HCEC 1CT (cell line): ENCODE measurements at regions not wholly inside any gene's neighbourhood (a gene's known extent, or its start where the extent isn't known, plus 50 kb on each side); places are given as distances from the start of the nearest gene placed in this dataset.

Source experiments
- DNase-seq: peaks from one replicate; pipeline ENCODE4 v3.0.0-alpha.2; 2017

GRCh38 chr12:113651662-113652061 lies 180.0 kb upstream of the LHX5 start:
- no peak for DNase-seq

DNA sequence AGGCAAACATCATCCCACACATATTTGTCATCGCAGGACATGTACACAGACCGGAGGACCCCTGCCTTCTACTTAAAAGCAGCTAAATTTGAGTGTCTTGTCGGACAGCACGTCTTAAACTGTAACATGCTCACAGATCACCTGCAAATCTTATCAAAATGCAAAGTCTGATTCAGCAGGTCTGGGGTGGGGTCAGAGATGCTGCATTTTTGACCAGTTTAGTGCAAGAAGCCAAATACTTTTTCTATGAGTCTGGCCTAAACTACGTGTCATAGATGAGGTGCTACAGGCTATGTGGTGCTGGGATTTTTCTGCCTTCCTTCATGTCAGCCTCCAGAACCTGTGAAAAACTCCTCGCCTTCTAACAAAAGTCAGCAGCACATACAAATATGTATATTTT lies 178.8 kb upstream of the LHX5 start:
- no peak for DNase-seq

DNA sequence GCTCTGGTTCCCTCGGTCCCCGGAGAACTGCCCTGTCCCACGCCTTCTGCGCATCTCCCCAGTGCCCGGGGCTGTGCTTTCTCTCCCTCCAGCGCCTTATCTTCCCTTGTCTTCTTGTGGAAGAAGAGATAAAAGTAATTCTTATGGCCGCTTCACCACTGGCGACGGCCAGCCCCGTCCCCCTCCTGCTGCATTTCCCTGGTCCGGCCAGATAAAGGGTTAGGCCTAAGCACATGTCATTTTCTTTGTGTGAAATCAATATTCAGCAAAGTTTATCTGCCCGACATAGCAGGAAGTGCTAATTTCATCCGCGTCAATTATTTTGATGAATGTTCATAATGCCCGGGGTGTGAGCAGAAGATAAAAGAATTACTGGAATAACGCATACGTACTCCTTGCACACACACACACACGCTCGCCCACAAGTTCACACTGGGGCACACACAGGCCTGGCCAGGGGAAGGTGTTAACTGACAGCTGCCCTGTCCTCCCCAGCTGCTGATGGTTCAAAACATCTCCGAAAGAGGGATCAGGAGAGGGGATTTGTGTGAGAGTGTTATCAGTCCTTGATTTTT lies 177.7 kb upstream of the LHX5 start:
- DNase-seq: no peak

GRCh38 chr12:113647048-113647447 lies 175.4 kb upstream of the LHX5 start:
- DNase-seq: no peak

GRCh38 chr12:113645603-113646002 lies 173.9 kb upstream of the LHX5 start:
- DNase-seq: no peak

- DNase-seq: no peak
These were observed 173.5 kb upstream of the LHX5 start for GRCh38 chr12:113645183-113645582.

- DNase-seq: no peak
These were observed 171.7 kb upstream of the LHX5 start for GRCh38 chr12:113643177-113643974.

DNA sequence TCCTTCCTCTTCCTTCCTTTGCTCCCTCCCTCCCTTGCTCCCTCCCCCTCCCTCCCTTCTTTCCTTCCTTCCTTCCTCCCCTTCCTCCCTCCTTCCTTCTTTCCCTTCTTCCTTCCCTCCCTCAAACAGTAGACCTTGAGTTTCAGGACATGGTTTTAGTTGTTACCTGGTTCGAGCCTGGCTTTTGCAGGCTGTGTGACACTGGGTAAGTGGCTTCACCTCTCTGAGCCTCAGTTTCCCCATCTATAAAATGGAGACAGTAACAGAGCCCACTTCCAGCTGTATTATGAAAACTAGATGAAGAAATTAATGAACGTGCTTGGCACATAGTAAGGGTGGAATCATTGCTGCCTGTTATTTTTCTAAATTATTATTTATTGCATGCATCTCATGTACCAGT lies 171.0 kb upstream of the LHX5 start:
- DNase-seq: no peak

GRCh38 chr12:113642216-113642615 lies 170.5 kb upstream of the LHX5 start:
- DNase-seq: no peak

DNA sequence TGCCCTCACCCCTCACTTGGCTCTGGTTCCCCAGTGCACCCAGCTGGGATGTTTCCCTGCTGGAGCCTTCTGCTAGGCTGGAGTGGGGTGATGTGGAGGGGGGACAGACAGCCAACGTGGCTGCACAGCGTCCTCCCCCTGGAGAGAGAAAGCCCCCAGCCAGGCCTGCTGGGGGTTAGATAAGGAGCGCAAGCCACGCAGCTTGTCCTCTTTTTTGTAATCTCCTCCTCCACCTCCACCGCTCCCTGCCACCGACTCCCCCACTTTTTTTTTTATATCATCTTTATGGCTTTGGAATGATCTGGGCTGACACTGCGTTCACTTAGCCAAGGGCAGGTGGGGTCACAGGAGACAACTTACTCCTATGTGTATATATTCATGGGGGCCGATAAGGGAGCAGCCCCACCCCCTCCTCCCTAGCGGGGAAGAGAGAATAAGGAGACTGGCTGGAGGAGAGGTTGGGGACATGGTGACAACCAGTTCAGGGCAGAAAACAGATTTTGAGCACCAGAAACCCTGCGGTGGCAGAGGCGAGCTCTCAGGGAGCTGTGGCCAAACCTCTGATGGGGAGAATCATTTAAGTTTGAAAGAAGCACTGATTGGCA lies 169.9 kb upstream of the LHX5 start:
- no peak for DNase-seq

- DNase-seq: no peak
These were observed 169.2 kb upstream of the LHX5 start for GRCh38 chr12:113640837-113641236.

- DNase-seq: no peak
These were observed 167.8 kb upstream of the LHX5 start for GRCh38 chr12:113639474-113639873.

DNA sequence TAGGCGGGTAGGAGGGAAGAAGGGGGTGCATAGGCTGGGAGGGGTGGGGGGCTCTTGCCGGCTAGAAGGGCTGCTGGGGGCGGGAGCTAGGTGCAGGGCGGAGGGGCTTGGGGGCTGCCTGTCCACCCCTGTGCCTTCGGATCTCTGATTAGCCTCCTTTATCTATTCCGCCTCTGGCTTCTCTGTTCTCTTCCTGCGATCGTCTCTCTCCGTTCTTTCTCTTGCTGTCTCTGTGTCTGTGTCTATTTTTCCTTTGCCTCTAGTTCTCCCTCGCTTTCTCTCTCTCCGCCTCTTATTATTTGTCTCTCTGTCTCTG lies 166.7 kb upstream of the LHX5 start:
- no peak for DNase-seq

DNA sequence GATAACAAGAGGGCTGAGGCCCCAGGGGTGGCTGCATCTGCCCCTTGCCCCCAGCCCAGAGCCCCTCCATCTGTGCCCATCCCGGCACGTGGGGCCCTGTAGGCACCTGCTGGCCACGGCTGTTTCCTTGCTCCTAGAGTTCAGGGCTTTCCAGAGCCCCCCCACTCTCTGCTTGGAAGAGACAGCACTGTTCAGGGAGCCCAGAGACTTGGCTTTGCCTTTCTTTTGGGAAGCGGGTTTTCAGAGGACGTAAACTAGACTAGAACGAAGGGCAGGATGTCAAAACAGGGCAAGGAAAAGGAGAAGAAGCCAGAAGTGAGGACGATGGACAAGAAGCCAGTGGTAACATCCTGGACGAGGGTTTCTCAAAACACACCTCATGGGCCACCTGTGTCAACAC lies 163.3 kb upstream of the LHX5 start:
- DNase-seq: no peak

- no peak for DNase-seq
These were observed 162.8 kb upstream of the LHX5 start for GRCh38 chr12:113634474-113634873.

DNA sequence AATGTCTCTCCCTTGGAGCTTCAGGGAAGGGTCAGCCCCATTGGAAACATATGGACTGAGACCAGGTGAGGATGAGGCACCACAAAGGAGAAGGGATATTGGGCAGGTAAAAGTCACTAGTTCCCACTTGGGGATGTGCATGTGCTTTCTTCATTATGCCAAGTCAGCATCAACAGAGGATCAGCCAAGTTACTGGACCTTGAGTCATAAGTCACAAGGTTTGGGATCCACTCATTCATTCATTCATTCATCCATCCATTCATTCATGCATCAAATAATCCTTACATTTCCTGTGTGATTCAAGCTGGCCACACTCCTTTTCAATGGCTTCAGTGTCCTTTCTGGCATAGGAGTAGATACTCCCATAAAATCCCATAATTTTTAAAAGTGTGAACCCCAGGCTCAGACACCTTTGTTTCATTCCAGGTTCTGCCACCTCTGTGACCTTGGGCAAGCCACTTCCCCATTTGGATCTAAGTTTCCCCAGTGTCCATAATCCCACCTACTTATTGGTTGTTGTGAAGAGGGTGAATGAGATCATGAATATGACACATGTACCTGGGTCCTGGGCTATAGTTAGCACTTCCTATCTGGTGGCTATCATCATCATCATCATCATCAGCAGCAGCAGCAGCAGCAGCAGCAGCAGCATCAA lies 162.1 kb upstream of the LHX5 start:
- DNase-seq: no peak

- no peak for DNase-seq
These were observed 159.0 kb upstream of the LHX5 start for GRCh38 chr12:113630625-113631024.

DNA sequence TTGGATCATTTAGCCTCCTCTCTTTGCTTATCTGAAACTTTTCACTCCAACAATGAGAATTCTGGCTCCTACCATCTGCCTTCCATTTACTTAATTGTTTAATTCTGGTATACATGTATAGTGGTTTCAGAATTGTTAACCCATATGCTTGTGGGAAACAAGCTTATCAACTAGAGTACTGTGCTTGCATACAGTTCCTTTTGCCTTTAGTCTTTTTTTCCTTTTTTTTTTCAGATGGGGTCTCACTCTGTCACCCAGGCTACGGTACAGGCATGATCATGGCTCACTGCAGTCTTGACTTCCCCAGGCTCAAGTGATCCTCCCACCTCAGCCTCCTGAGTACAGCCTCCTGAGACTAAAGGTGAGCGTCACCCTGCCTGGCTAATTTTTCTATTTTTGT lies 153.8 kb upstream of the LHX5 start:
- DNase-seq: no peak

GRCh38 chr12:113622410-113622809 lies 150.7 kb upstream of the LHX5 start:
- DNase-seq: no peak

- no peak for DNase-seq
These were observed 148.8 kb upstream of the LHX5 start for GRCh38 chr12:113620437-113620976.

- no peak for DNase-seq
These were observed 147.5 kb upstream of the LHX5 start for GRCh38 chr12:113619202-113619601.

DNA sequence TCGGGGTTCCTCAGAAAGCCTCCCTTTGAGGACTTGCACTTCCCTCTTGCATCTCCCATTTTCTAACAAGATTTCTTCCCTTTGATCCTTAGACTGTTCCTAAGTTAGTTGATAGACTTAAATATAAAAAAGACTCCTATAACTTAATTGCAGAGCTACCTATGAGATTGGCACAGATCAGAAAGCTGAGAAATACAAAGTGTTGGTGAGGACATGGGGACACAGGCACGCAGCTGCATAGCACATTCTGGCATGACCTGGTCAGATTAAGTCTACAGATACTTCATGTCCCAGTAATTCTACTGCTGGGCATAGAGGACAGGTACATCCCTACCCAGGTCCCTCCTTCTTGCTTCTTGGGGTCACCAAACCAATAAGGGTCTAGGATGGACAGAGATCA lies 141.7 kb upstream of the LHX5 start:
- no peak for DNase-seq

- DNase-seq: no peak
These were observed 141.1 kb upstream of the LHX5 start for GRCh38 chr12:113612793-113613192.
